Lung (tissue), 11 donors: ENCODE measurements at regions not wholly inside any gene's neighbourhood (a gene's known extent, or its start where the extent isn't known, plus 50 kb on each side); places are given as distances from the start of the nearest gene placed in this dataset.

ENCODE experiments used
- ATAC-seq: fragments of 200-7000 bp; cut with Tn5 transposase; one replicate; pipeline ENCODE4 v1.9.1; 2020; ENCODE audit warnings: moderate number of reproducible peaks; ENCODE audit not compliant: insufficient read depth, low FRiP score
- DNase-seq, 3 donors: peaks; one replicate each; pipeline ENCODE4 v3.0.0-alpha.2; 2013 to 2017
- H3K27ac ChIP-seq, 2 donors: one replicate each; pipeline ENCODE4 v1.5.1; 2013; ENCODE audit warnings: mild to moderate bottlenecking in 2 of 2, moderate library complexity in 2 of 2, control low read depth in 1 of 2, inconsistent platforms in 1 of 2, low read depth in 1 of 2, low read length in 1 of 2
- H3K27me3 ChIP-seq, 3 donors: one replicate each; pipeline ENCODE4 v1.5.1; 2013; ENCODE audit warnings: low read length in 2 of 3; ENCODE audit not compliant: control insufficient read depth in 3 of 3, insufficient read depth in 3 of 3
- H3K36me3 ChIP-seq, 4 donors: one replicate each; pipeline ENCODE4 v1.5.1; 2013; ENCODE audit warnings: low read length in 4 of 4, mild to moderate bottlenecking in 1 of 4, moderate library complexity in 1 of 4; ENCODE audit not compliant: control insufficient read depth in 4 of 4, insufficient read depth in 4 of 4
- H3K4me1 ChIP-seq, 5 donors: one replicate each; pipeline ENCODE4 v1.5.1; 2013; ENCODE audit warnings: low read length in 5 of 5, mild to moderate bottlenecking in 2 of 5, moderate library complexity in 1 of 5; ENCODE audit not compliant: control insufficient read depth in 5 of 5, insufficient read depth in 5 of 5
- H3K4me3 ChIP-seq: one replicate; pipeline ENCODE4 v1.5.1; 2013; ENCODE audit warnings: mild to moderate bottlenecking, control low read depth, moderate library complexity
- H3K9ac ChIP-seq, 2 donors: one replicate each; pipeline ENCODE4 v1.5.1; 2013; ENCODE audit warnings: low read length in 2 of 2, control low read depth in 1 of 2; ENCODE audit not compliant: insufficient read depth in 1 of 2
- H3K9me3 ChIP-seq, 4 donors: one replicate each; pipeline ENCODE4 v1.5.1; 2013; ENCODE audit warnings: low read length in 3 of 4, mild to moderate bottlenecking in 1 of 4, moderate library complexity in 1 of 4; ENCODE audit not compliant: control insufficient read depth in 4 of 4, insufficient read depth in 3 of 4
- CTCF ChIP-seq: IDR thresholded peaks from 2 replicates; pipeline ENCODE4 v1.5.1; 2012; ENCODE audit warnings: mild to moderate bottlenecking; ENCODE audit errors: control extremely low read depth, extremely low read depth
- WGBS, 2 donors: extraction: QIAGEN DNeasy Blood & Tissue Kit; methylation state at CpG; one replicate each; pipeline ENCODE4 v1.1.7; 2013; 5-methylcytosine and 5-hydroxymethylcytosine counted together
- donor health status: control.
- donor health status: control.
- donor health status: Bipolar disorder and iron deficiency.
- donor health status: healthy.
- donor health status: DM: yes; HTN: yes; CAD: no.

- no peak overlapping the region for H3K27ac ChIP-seq
- TF ChIP-seq CTCF, result no peak
- no peaks in the 10 kb centered on the region for H3K4me1 ChIP-seq
- DNase-seq, result peak in 1 of 3 donors; percentile 5
- 77 to 79% methylated on average over 7 of the region's 7 CpGs for WGBS, 2 donors
- no peaks in the 10 kb centered on the region for H3K36me3 ChIP-seq
- peaks cover 0 to 2% (median 2%) of the 10 kb centered on the region in 3 donors for H3K27me3 ChIP-seq
- no peak overlapping the region for H3K9ac ChIP-seq
- no peaks in the 10 kb centered on the region for H3K9me3 ChIP-seq
- ATAC-seq, result no peak
- no peak overlapping the region for H3K4me3 ChIP-seq
These were observed 163.2 kb upstream of the SHH start for GRCh38 chr7:155975490-155975889.

- no peaks in the 10 kb centered on the region for H3K9me3 ChIP-seq
- no peak for TF ChIP-seq CTCF
- H3K27ac ChIP-seq, result no peak overlapping the region
- H3K4me3 ChIP-seq, result no peak overlapping the region
- H3K27me3 ChIP-seq, result peaks cover 0 to 2% (median 2%) of the 10 kb centered on the region in 3 donors
- DNase-seq, result no peak
- no peak overlapping the region for H3K9ac ChIP-seq
- H3K4me1 ChIP-seq, result no peaks in the 10 kb centered on the region
- no peaks in the 10 kb centered on the region for H3K36me3 ChIP-seq
- 59 to 63% methylated on average over 11 of the region's 11 CpGs for WGBS, 2 donors
- ATAC-seq, result no peak
These were observed 162.1 kb upstream of the SHH start for GRCh38 chr7:155974186-155974897.

- Histone ChIP-seq H3K27me3 (peaks cover 0 to 2% (median 2%) of the 10 kb centered on the region in 3 donors), H3K27ac (no peak overlapping the region), H3K36me3 (no peaks in the 10 kb centered on the region), H3K9me3 (no peaks in the 10 kb centered on the region), H3K4me1 (no peaks in the 10 kb centered on the region), H3K4me3 (no peak overlapping the region), H3K9ac (no peak overlapping the region)
- no peak for TF ChIP-seq CTCF
- DNase-seq (no peak), ATAC-seq (no peak)
- WGBS, 2 donors, result 87 to 89% methylated on average over 15 of the region's 15 CpGs
These were observed 161.3 kb upstream of the SHH start for GRCh38 chr7:155973451-155973997.
